ENCODE measurements at regions not wholly inside any gene's neighbourhood (a gene's known extent, or its start where the extent isn't known, plus 50 kb on each side); places are given as distances from the start of the nearest gene placed in this dataset.

GRCh38 chr6:74579794-74580193, 626.1 kb downstream of the COL12A1 start:
- TF ChIP-seq CTCF (IDR thresholded peaks at IDR 0.05) (no peak), POLR2A (IDR thresholded peaks at IDR 0.05) (no peak)
